Ishikawa (cell line): ENCODE measurements at regions not wholly inside any gene's neighbourhood (a gene's known extent, or its start where the extent isn't known, plus 50 kb on each side); places are given as distances from the start of the nearest gene placed in this dataset.

Source experiments
- CREB1 ChIP-seq: IDR thresholded peaks from 2 replicates; pipeline ENCODE4 v1.6.1; 2012; ENCODE audit warnings: low read depth
- EP300 ChIP-seq: IDR thresholded peaks from 2 replicates; pipeline ENCODE4 v1.6.1; 2012; ENCODE audit warnings: borderline replicate concordance
- FOXM1 ChIP-seq: IDR thresholded peaks from 2 replicates; pipeline ENCODE4 v1.6.1; 2012; ENCODE audit warnings: low read depth, borderline replicate concordance
- MAX ChIP-seq: IDR thresholded peaks from 2 replicates; pipeline ENCODE4 v1.6.1; 2012
- RAD21 ChIP-seq: IDR thresholded peaks from 2 replicates; pipeline ENCODE4 v1.6.1; 2012; ENCODE audit warnings: low read depth
- REST ChIP-seq: IDR thresholded peaks from 2 replicates; pipeline ENCODE4 v1.6.1; 2012; ENCODE audit warnings: low read depth, mild to moderate bottlenecking
- TAF1 ChIP-seq: IDR thresholded peaks from 2 replicates; pipeline ENCODE4 v1.6.1; 2012; ENCODE audit warnings: low read depth, mild to moderate bottlenecking
- ZBTB7A ChIP-seq: IDR thresholded peaks from 2 replicates; pipeline ENCODE4 v1.6.1; 2012; ENCODE audit warnings: low read depth

- TF ChIP-seq RAD21 (no peak), CREB1 (no peak), TAF1 (no peak), REST (no peak), ZBTB7A (no peak), EP300 (no peak), FOXM1 (no peak), MAX (no peak)
Observed at GRCh38 chr4:8683462-8683861, 90.9 kb downstream of the CPZ start.
